Panc1 (cell line): ENCODE measurements at regions not wholly inside any gene's neighbourhood (a gene's known extent, or its start where the extent isn't known, plus 50 kb on each side); places are given as distances from the start of the nearest gene placed in this dataset.
A peak's percentile ranks its signal among the peaks of the same experiment; 100 is the strongest.

ENCODE experiments used
- ATAC-seq: fragments of 200-7000 bp; cut with Tn5 transposase; 2 replicates; pipeline ENCODE4 v1.9.1; 2020; ENCODE audit warnings: mild to moderate bottlenecking, moderate library complexity
- BruUV-seq: library from RNA; stranded (reverse); fragments of 400-500 nt; replicated peaks from 2 replicates; lab custom pipeline; 2021; lab: Mats Ljungman, UMichigan
- CTCF ChIA-PET: fragments of 300-600 bp; sonication (Branson Sonifier 250); formaldehyde crosslinking; loops from one replicate; lab custom pipeline; 2022; ENCODE audit warnings: antibody characterized with exemption; lab: Charles Lee
- POLR2A ChIA-PET: fragments of 300-600 bp; sonication (Branson Sonifier 250); formaldehyde crosslinking; loops from one replicate; lab custom pipeline; 2022; ENCODE audit warnings: antibody characterized with exemption; lab: Charles Lee
- DNase-seq: peaks from one replicate; pipeline ENCODE4 v3.0.0-alpha.2; 2010; ENCODE audit warnings: low read depth, low spot score
- H3K27ac ChIP-seq: 2 replicates; pipeline ENCODE4 v1.5.1; 2011; ENCODE audit warnings: mild to moderate bottlenecking, low read length, inconsistent platforms
- H3K27me3 ChIP-seq: fragments of 200-500 bp; sonication (Bioruptor generic); 2 replicates; pipeline ENCODE4 v1.6.0; 2014; ENCODE audit warnings: low read length, inconsistent platforms; ENCODE audit not compliant: control insufficient read depth, insufficient read depth
- H3K36me3 ChIP-seq: fragments of 200-500 bp; sonication (Bioruptor generic); 2 replicates; pipeline ENCODE4 v1.5.1; 2014; ENCODE audit warnings: inconsistent platforms, mild to moderate bottlenecking, low read length, moderate library complexity; ENCODE audit not compliant: control insufficient read depth, insufficient read depth
- H3K4me1 ChIP-seq: 2 replicates; pipeline ENCODE4 v1.5.1; 2011; ENCODE audit warnings: inconsistent platforms, mild to moderate bottlenecking, low read length, moderate library complexity; ENCODE audit not compliant: control insufficient read depth, insufficient read depth
- H3K4me3 ChIP-seq, 2 experiments: 2 replicates each; pipeline ENCODE4 v1.5.1; 2011 to 2012; ENCODE audit warnings: low read depth in 2 of 2, low read length in 2 of 2, mild to moderate bottlenecking in 2 of 2, inconsistent platforms in 1 of 2, moderate library complexity in 1 of 2
- H3K9me3 ChIP-seq: fragments of 200-500 bp; sonication (Bioruptor generic); 2 replicates; pipeline ENCODE4 v1.5.1; 2014; ENCODE audit warnings: low read depth, mild to moderate bottlenecking, inconsistent platforms, low read length, moderate library complexity; ENCODE audit not compliant: control insufficient read depth, insufficient read depth
- POLR2AphosphoS5 ChIP-seq: IDR thresholded peaks from 2 replicates; pipeline ENCODE4 v1.6.1; 2012; ENCODE audit warnings: mild to moderate bottlenecking, low read depth, low read length, moderate library complexity
- REST ChIP-seq, 2 experiments: IDR thresholded peaks; 2 replicates each; pipeline ENCODE4 v1.6.1; 2011 to 2012; ENCODE audit warnings: low read depth in 2 of 2, control low read depth in 1 of 2, low read length in 1 of 2, mild to moderate bottlenecking in 1 of 2, moderate library complexity in 1 of 2; ENCODE audit not compliant: insufficient read depth in 1 of 2
- SIN3A ChIP-seq: IDR thresholded peaks from 2 replicates; pipeline ENCODE4 v1.6.1; 2012; ENCODE audit warnings: low read depth, mild to moderate bottlenecking, low read length, moderate library complexity, borderline replicate concordance; ENCODE audit not compliant: insufficient read depth
- TCF7L2 ChIP-seq: IDR thresholded peaks from 2 replicates; pipeline ENCODE4 v1.6.1; 2011; ENCODE audit warnings: mild to moderate bottlenecking, low read depth, low read length, inconsistent platforms
- in situ Hi-C: cut with HindIII; loops from 2 replicates; pipeline ENCODE4 v1.10.0; 2016; ENCODE audit warnings: low sequenced_read_pairs, low pct_unique_long_range_greater_than_20kb
- intact Hi-C: fragments of 100-400 bp; cut with micrococcal nuclease; formaldehyde crosslinking; loops from one replicate; pipeline ENCODE4 v1.10.0; 2022; ENCODE audit not compliant: unreplicated experiment
- TF ChIP-seq, protein P1 (sequence below): fragments of 450-650 bp; IDR thresholded peaks from 2 replicates; pipeline ENCODE4 v1.5.1; 2017; ENCODE audit warnings: mild to moderate bottlenecking

GRCh38 chr10:52651293-52651692 lies 121.3 kb downstream of the MBL2 start:
- no peak overlapping the region for H3K4me3 ChIP-seq
- BruUV-seq = no TSS peak
- peak overlapping the region; percentile 85 for H3K27ac ChIP-seq
- DNase-seq (no peak), ATAC-seq (peak; percentile 59; the same call in 1 of the 2 replicates)
- H3K36me3 ChIP-seq = no peaks in the 10 kb centered on the region
- ChIA-PET CTCF (interaction anchor here (1.0 kb wide), 1 partner anchor 129 kb away, joined by 3 read pairs; no protein-coding TSS in a partner anchor), POLR2A (no interaction called here)
- no peaks in the 10 kb centered on the region for H3K9me3 ChIP-seq
- no peak for TF ChIP-seq REST (IDR thresholded peaks at IDR 0.05; ENCODE audit: insufficient read depth in 1 of 2, low read depth in 2 of 2, low read length in 1 of 2)
- TF ChIP-seq SIN3A = no peak
- TF ChIP-seq, protein P1, sequence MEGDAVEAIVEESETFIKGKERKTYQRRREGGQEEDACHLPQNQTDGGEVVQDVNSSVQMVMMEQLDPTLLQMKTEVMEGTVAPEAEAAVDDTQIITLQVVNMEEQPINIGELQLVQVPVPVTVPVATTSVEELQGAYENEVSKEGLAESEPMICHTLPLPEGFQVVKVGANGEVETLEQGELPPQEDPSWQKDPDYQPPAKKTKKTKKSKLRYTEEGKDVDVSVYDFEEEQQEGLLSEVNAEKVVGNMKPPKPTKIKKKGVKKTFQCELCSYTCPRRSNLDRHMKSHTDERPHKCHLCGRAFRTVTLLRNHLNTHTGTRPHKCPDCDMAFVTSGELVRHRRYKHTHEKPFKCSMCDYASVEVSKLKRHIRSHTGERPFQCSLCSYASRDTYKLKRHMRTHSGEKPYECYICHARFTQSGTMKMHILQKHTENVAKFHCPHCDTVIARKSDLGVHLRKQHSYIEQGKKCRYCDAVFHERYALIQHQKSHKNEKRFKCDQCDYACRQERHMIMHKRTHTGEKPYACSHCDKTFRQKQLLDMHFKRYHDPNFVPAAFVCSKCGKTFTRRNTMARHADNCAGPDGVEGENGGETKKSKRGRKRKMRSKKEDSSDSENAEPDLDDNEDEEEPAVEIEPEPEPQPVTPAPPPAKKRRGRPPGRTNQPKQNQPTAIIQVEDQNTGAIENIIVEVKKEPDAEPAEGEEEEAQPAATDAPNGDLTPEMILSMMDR = no peak
- TF ChIP-seq POLR2AphosphoS5 = no peak
- no peak for TF ChIP-seq TCF7L2
- no peaks in the 10 kb centered on the region for H3K27me3 ChIP-seq
- intact Hi-C loops = no loop called here
- in situ Hi-C loops = no loop called here
- peaks cover 21% of the 10 kb centered on the region for H3K4me1 ChIP-seq

- peak; percentile 82 for TF ChIP-seq TCF7L2
- 0 out of 2 replicates have a peak, but pooled peaks have one; percentile 11 for TF ChIP-seq POLR2AphosphoS5
- TF ChIP-seq, protein P1 = no peak
- no peak for TF ChIP-seq REST (IDR thresholded peaks at IDR 0.05; ENCODE audit: insufficient read depth in 1 of 2, low read depth in 2 of 2, low read length in 1 of 2)
- no peak for TF ChIP-seq SIN3A
- H3K9me3 ChIP-seq = no peaks in the 10 kb centered on the region
- in situ Hi-C loops (no loop called here), intact Hi-C loops (loop anchor here (2.0 kb wide), 2 partner anchors 210 to 344 kb away; no protein-coding TSS in a partner anchor)
- ATAC-seq (peak; percentile 75), DNase-seq (no peak)
- BruUV-seq = no TSS peak
- no peaks in the 10 kb centered on the region for H3K27me3 ChIP-seq
- CTCF ChIA-PET = interaction anchor here (0.6 to 1.2 kb wide), 6 partner anchors 8 to 693 kb away, joined by 3 to 10 read pairs (median 4); no protein-coding TSS in a partner anchor
- no peak overlapping the region for H3K4me3 ChIP-seq
- POLR2A ChIA-PET = interaction anchor here (0.6 kb wide), 1 partner anchor 16 kb away, joined by 4 read pairs; no protein-coding TSS in a partner anchor
- no peaks in the 10 kb centered on the region for H3K36me3 ChIP-seq
- H3K4me1 ChIP-seq = peaks cover 21% of the 10 kb centered on the region
- H3K27ac ChIP-seq = peak overlapping the region; percentile 85
These were observed 119.9 kb downstream of the MBL2 start for GRCh38 chr10:52652431-52653262.
